ENCODE measurements at regions not wholly inside any gene's neighbourhood (a gene's known extent, or its start where the extent isn't known, plus 50 kb on each side); places are given as distances from the start of the nearest gene placed in this dataset.

- no peak overlapping the region for H3K4me3 ChIP-seq (ENCODE audit: low read length)
These were observed 94.2 kb downstream of the TMEM174 start for GRCh38 chr5:73266925-73267765.

GRCh38 chr5:73266176-73266738 is 93.3 kb downstream of the TMEM174 start:
- Histone ChIP-seq H3K27me3 (ENCODE audit: control insufficient read depth, low read length) (peaks cover 9% of the 10 kb centered on the region; the same call in 1 of the 2 replicates), H3K36me3 (ENCODE audit: control insufficient read depth, low read length) (no peaks in the 10 kb centered on the region), H3K79me2 (ENCODE audit: control insufficient read depth, low read length) (no peaks in the 10 kb centered on the region), H3K4me2 (ENCODE audit: low read length) (no peak overlapping the region), H3K9me2 (replicated peaks; ENCODE audit: control insufficient read depth, low read length) (no peaks in the 10 kb centered on the region), H3K27ac (ENCODE audit: low read depth, low read length) (no peak overlapping the region), H3F3A (ENCODE audit: control insufficient read depth, insufficient read depth) (no peaks in the 10 kb centered on the region), H3K4me1 (ENCODE audit: control insufficient read depth, low read length) (0 out of 2 replicates have a peak, but pooled peaks cover 3% of the 10 kb centered on the region), H3K4me3 (ENCODE audit: low read length) (no peak overlapping the region), H4K20me1 (ENCODE audit: control insufficient read depth, insufficient read depth, low read depth, low read length) (no peaks in the 10 kb centered on the region), H3K9me3 (ENCODE audit: control insufficient read depth, insufficient read depth, low read length) (no peaks in the 10 kb centered on the region)
- TF ChIP-seq CTCF (IDR thresholded peaks at IDR 0.05; ENCODE audit: low read depth, low read length, poor library complexity, severe bottlenecking) (no peak), EZH2phosphoT487 (IDR thresholded peaks at IDR 0.05; ENCODE audit: borderline replicate concordance, low read length) (no peak)

More at GRCh38 chr5:73266925-73267765, 94.2 kb downstream of the TMEM174 start:
- Histone ChIP-seq H3K36me3 (ENCODE audit: control insufficient read depth, low read length) (no peaks in the 10 kb centered on the region), H3K27ac (ENCODE audit: low read depth, low read length) (no peak overlapping the region), H3F3A (ENCODE audit: control insufficient read depth, insufficient read depth) (no peaks in the 10 kb centered on the region), H3K9me2 (replicated peaks; ENCODE audit: control insufficient read depth, low read length) (no peaks in the 10 kb centered on the region), H3K4me2 (ENCODE audit: low read length) (no peak overlapping the region), H4K20me1 (ENCODE audit: control insufficient read depth, insufficient read depth, low read depth, low read length) (no peaks in the 10 kb centered on the region), H3K4me1 (ENCODE audit: control insufficient read depth, low read length) (0 out of 2 replicates have a peak, but pooled peaks cover 3% of the 10 kb centered on the region), H3K79me2 (ENCODE audit: control insufficient read depth, low read length) (no peaks in the 10 kb centered on the region), H3K9me3 (ENCODE audit: control insufficient read depth, insufficient read depth, low read length) (no peaks in the 10 kb centered on the region), H3K27me3 (ENCODE audit: control insufficient read depth, low read length) (peaks cover 9% of the 10 kb centered on the region; the same call in 1 of the 2 replicates)
- TF ChIP-seq CTCF (IDR thresholded peaks at IDR 0.05; ENCODE audit: low read depth, low read length, poor library complexity, severe bottlenecking) (no peak), EZH2phosphoT487 (IDR thresholded peaks at IDR 0.05; ENCODE audit: borderline replicate concordance, low read length) (no peak)

- no peak overlapping the region for H3K4me3 ChIP-seq (ENCODE audit: low read length)
- H3K27me3 ChIP-seq (ENCODE audit: control insufficient read depth, low read length), result peaks cover 9% of the 10 kb centered on the region; the same call in 1 of the 2 replicates
- H3K9me3 ChIP-seq (ENCODE audit: control insufficient read depth, insufficient read depth, low read length), result no peaks in the 10 kb centered on the region
- H3K9me2 ChIP-seq (replicated peaks; ENCODE audit: control insufficient read depth, low read length), result no peaks in the 10 kb centered on the region
- no peaks in the 10 kb centered on the region for H3K79me2 ChIP-seq (ENCODE audit: control insufficient read depth, low read length)
- 0 out of 2 replicates have a peak, but pooled peaks cover 3% of the 10 kb centered on the region for H3K4me1 ChIP-seq (ENCODE audit: control insufficient read depth, low read length)
- H3F3A ChIP-seq (ENCODE audit: control insufficient read depth, insufficient read depth), result no peaks in the 10 kb centered on the region
- no peak overlapping the region for H3K27ac ChIP-seq (ENCODE audit: low read depth, low read length)
- no peaks in the 10 kb centered on the region for H3K36me3 ChIP-seq (ENCODE audit: control insufficient read depth, low read length)
- H3K4me2 ChIP-seq (ENCODE audit: low read length), result no peak overlapping the region
- no peak for TF ChIP-seq CTCF (IDR thresholded peaks at IDR 0.05; ENCODE audit: low read depth, low read length, poor library complexity, severe bottlenecking)
- TF ChIP-seq EZH2phosphoT487 (IDR thresholded peaks at IDR 0.05; ENCODE audit: borderline replicate concordance, low read length), result no peak
- no peaks in the 10 kb centered on the region for H4K20me1 ChIP-seq (ENCODE audit: control insufficient read depth, insufficient read depth, low read depth, low read length)
These were observed 92.6 kb downstream of the TMEM174 start for GRCh38 chr5:73265641-73266040.
